ENCODE measurements at regions not wholly inside any gene's neighbourhood (a gene's known extent, or its start where the extent isn't known, plus 50 kb on each side); places are given as distances from the start of the nearest gene placed in this dataset.

GRCh38 chr6:77245026-77245425, 218.3 kb downstream of the HTR1B start:
- TF ChIP-seq CTCF (IDR thresholded peaks at IDR 0.05) (no peak), EP300 (IDR thresholded peaks at IDR 0.05) (no peak)
- 32 to 38% methylated on average over 2 of the region's 2 CpGs for WGBS, 2 donors

GRCh38 chr6:77231438-77232305, 231.6 kb downstream of the HTR1B start:
- Histone ChIP-seq H3K4me1 (no peaks in the 10 kb centered on the region), H3K36me3 (no peaks in the 10 kb centered on the region), H3K27ac (no peak overlapping the region), H3K27me3 (no peaks in the 10 kb centered on the region), H3K9me3 (no peaks in the 10 kb centered on the region), H3K4me3 (no peak overlapping the region)
- no peak for TF ChIP-seq CTCF (IDR thresholded peaks at IDR 0.05)
- TF ChIP-seq EP300 (IDR thresholded peaks at IDR 0.05): no peak
- TF ChIP-seq POLR2A (IDR thresholded peaks at IDR 0.05): no peak
- no peak for DNase-seq (ENCODE audit: low spot score in 2 of 2)
- WGBS, 2 donors: 61 to 72% methylated on average over 1 of the region's 1 CpG

More at GRCh38 chr6:77245026-77245425, 218.3 kb downstream of the HTR1B start:
- H3K36me3 ChIP-seq: no peaks in the 10 kb centered on the region
- H3K4me3 ChIP-seq: no peak overlapping the region
- H3K27me3 ChIP-seq: no peaks in the 10 kb centered on the region
- DNase-seq (ENCODE audit: low spot score in 2 of 2): no peak
- no peak overlapping the region for H3K27ac ChIP-seq
- H3K4me1 ChIP-seq: no peaks in the 10 kb centered on the region
- no peaks in the 10 kb centered on the region for H3K9me3 ChIP-seq

- Histone ChIP-seq H3K4me3 (no peak overlapping the region), H3K9me3 (no peaks in the 10 kb centered on the region), H3K36me3 (no peaks in the 10 kb centered on the region), H3K27me3 (no peaks in the 10 kb centered on the region), H3K4me1 (no peaks in the 10 kb centered on the region), H3K27ac (no peak overlapping the region)
- DNase-seq (ENCODE audit: low spot score in 2 of 2): no peak
- no peak for TF ChIP-seq CTCF (IDR thresholded peaks at IDR 0.05)
Observed at GRCh38 chr6:77228279-77228678, 235.0 kb downstream of the HTR1B start.

- no peak overlapping the region for H3K4me3 ChIP-seq
- H3K27me3 ChIP-seq: no peaks in the 10 kb centered on the region
- H3K27ac ChIP-seq: no peak overlapping the region
- no peak for DNase-seq (ENCODE audit: low spot score in 2 of 2)
- no peaks in the 10 kb centered on the region for H3K36me3 ChIP-seq
- peaks cover 0 to 7% (median 0%) of the 10 kb centered on the region in 4 donors for H3K9me3 ChIP-seq
- no peak for TF ChIP-seq EP300 (IDR thresholded peaks at IDR 0.05)
- TF ChIP-seq CTCF (IDR thresholded peaks at IDR 0.05): no peak
- TF ChIP-seq POLR2A (IDR thresholded peaks at IDR 0.05): no peak
- no peaks in the 10 kb centered on the region for H3K4me1 ChIP-seq
Observed at GRCh38 chr6:77217896-77218295, 245.4 kb downstream of the HTR1B start.

GRCh38 chr6:77205936-77206335, 257.4 kb downstream of the HTR1B start:
- Histone ChIP-seq H3K4me1 (no peaks in the 10 kb centered on the region), H3K27me3 (no peaks in the 10 kb centered on the region), H3K36me3 (no peaks in the 10 kb centered on the region), H3K27ac (no peak overlapping the region), H3K9me3 (no peaks in the 10 kb centered on the region), H3K4me3 (no peak overlapping the region)
- no peak for TF ChIP-seq CTCF (IDR thresholded peaks at IDR 0.05)
- no peak for TF ChIP-seq EP300 (IDR thresholded peaks at IDR 0.05)
- TF ChIP-seq POLR2A (IDR thresholded peaks at IDR 0.05): no peak
- DNase-seq (ENCODE audit: low spot score in 2 of 2): no peak
